ENCODE measurements at regions not wholly inside any gene's neighbourhood (a gene's known extent, or its start where the extent isn't known, plus 50 kb on each side); places are given as distances from the start of the nearest gene placed in this dataset.

DNA sequence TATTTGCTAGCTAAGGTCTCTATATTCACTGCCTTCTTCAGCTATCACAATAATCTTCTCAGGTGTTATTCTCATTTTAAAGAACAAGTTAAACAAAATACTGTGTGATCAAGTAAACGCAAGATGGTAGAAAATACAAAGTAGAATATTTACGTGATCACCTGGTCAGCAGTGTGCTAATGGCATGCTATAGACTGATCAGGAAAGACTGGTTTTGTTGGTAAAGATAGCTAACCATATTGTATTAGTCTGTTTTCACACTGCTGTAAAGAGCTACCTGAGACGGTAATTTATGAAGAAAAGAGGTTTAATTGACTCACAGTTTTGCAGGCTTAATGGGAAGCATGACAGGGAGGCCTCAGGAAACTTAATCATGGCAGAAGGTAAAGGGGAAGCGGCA is 50.4 kb downstream of the ZBTB38 start:
- TF ChIP-seq GATA3 (IDR thresholded peaks at IDR 0.05; ENCODE audit: low read depth, low read length) (no peak), GATA2 (IDR thresholded peaks at IDR 0.05; ENCODE audit: low read depth, low read length) (no peak)

- no peak for TF ChIP-seq GATA2 (IDR thresholded peaks at IDR 0.05; ENCODE audit: low read depth, low read length)
- TF ChIP-seq GATA3 (IDR thresholded peaks at IDR 0.05; ENCODE audit: low read depth, low read length): no peak
These were observed 51.6 kb downstream of the ZBTB38 start for GRCh38 chr3:141419946-141420345.

- no peak for TF ChIP-seq GATA3 (IDR thresholded peaks at IDR 0.05; ENCODE audit: low read depth, low read length)
- TF ChIP-seq GATA2 (IDR thresholded peaks at IDR 0.05; ENCODE audit: low read depth, low read length): no peak
These were observed 52.9 kb downstream of the ZBTB38 start for GRCh38 chr3:141421186-141421585.

- TF ChIP-seq GATA3 (IDR thresholded peaks at IDR 0.05; ENCODE audit: low read depth, low read length): no peak
- TF ChIP-seq GATA2 (IDR thresholded peaks at IDR 0.05; ENCODE audit: low read depth, low read length): no peak
These were observed 53.5 kb downstream of the ZBTB38 start for GRCh38 chr3:141421639-141422319.

DNA sequence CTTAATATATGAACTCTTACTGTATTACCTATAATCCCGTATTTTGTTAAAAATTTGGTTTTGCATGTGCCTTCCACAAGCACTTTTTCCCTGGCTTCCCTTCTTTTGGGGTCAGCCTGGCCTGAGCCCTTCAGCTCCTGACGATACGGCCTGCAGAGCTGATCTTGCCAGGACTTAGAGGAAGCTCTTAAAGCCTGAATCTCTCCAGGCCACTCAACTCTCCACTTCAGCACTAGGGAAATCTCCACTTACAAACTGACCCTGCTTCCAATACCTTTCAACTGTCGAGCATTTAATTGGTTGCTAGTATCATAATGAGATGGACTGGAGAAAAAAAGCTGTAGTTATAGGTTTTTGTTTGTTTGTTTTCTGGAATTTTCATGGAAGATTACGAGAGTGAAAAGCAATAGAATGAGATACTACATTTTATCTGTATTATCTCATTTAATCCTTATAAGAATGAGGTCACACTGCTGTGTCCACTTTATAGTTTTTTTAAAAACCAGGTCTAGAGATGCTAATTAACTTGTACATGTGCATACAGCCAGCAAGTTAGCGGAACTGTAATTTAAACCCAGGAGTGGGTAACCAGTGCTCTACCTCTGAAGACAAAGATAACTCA is 54.8 kb downstream of the ZBTB38 start:
- TF ChIP-seq GATA3 (IDR thresholded peaks at IDR 0.05; ENCODE audit: low read depth, low read length) (no peak), GATA2 (IDR thresholded peaks at IDR 0.05; ENCODE audit: low read depth, low read length) (no peak)

GRCh38 chr3:141425523-141426233 is 57.4 kb downstream of the ZBTB38 start:
- TF ChIP-seq GATA2 (IDR thresholded peaks at IDR 0.05; ENCODE audit: low read depth, low read length) (no peak), GATA3 (IDR thresholded peaks at IDR 0.05; ENCODE audit: low read depth, low read length) (no peak)

DNA sequence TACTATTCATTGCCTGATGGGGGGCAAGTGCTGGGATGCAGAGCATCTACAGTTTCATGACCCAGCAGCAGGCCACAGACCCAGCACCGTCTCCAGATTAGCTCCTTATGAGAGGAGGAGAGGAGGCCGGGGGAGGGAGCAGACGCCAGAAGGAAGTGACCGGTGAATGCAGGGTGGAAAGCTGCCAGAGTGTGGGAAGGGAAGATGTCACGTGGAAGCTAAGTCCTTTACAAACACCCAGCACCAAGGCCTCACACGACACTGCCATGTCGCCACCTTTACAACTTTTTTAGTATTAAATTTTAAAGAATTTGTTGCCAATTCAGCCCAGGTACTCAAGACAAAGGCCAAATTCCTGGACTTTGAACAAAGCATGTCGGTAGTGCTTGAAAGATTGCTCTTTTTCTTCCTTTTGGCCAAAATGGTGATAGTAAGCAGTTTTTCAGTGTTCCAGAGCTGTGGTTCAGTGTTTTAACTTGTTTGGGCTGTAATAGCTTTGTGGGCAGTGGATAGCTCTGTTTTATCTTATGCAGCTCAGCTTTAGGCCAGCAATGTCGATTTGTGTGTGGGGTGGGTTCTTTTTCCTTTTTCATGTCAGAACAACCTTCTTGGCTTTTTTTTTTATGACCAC is 58.2 kb downstream of the ZBTB38 start:
- TF ChIP-seq GATA3 (IDR thresholded peaks at IDR 0.05; ENCODE audit: low read depth, low read length): no peak

GRCh38 chr3:141427764-141428163 is 59.1 kb upstream of the RASA2 start:
- TF ChIP-seq GATA3 (IDR thresholded peaks at IDR 0.05; ENCODE audit: low read depth, low read length) (no peak), GATA2 (IDR thresholded peaks at IDR 0.05; ENCODE audit: low read depth, low read length) (no peak)

GRCh38 chr3:141429371-141430035 is 57.3 kb upstream of the RASA2 start:
- TF ChIP-seq GATA3 (IDR thresholded peaks at IDR 0.05; ENCODE audit: low read depth, low read length) (no peak), GATA2 (IDR thresholded peaks at IDR 0.05; ENCODE audit: low read depth, low read length) (no peak)

DNA sequence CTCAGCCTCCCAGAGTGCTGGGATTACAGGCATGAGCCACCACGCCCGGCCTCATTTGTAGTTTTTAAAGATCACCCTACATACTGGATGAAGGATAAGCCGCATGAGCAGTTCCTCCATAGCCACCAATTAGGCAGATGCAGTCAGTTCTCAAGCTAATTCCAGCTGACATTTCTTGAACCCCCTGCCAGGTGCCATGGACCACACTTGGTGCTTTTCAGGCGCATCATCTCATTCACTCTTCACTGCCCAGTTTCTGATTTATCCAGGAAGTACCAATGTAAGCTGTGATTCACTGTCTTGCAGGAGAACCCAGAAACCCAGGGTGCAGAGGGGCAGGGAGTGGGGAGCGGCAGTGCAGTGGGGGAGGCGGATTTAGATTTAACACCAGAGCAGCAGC is 56.5 kb upstream of the RASA2 start:
- TF ChIP-seq GATA2 (IDR thresholded peaks at IDR 0.05; ENCODE audit: low read depth, low read length): no peak
- no peak for TF ChIP-seq GATA3 (IDR thresholded peaks at IDR 0.05; ENCODE audit: low read depth, low read length)

DNA sequence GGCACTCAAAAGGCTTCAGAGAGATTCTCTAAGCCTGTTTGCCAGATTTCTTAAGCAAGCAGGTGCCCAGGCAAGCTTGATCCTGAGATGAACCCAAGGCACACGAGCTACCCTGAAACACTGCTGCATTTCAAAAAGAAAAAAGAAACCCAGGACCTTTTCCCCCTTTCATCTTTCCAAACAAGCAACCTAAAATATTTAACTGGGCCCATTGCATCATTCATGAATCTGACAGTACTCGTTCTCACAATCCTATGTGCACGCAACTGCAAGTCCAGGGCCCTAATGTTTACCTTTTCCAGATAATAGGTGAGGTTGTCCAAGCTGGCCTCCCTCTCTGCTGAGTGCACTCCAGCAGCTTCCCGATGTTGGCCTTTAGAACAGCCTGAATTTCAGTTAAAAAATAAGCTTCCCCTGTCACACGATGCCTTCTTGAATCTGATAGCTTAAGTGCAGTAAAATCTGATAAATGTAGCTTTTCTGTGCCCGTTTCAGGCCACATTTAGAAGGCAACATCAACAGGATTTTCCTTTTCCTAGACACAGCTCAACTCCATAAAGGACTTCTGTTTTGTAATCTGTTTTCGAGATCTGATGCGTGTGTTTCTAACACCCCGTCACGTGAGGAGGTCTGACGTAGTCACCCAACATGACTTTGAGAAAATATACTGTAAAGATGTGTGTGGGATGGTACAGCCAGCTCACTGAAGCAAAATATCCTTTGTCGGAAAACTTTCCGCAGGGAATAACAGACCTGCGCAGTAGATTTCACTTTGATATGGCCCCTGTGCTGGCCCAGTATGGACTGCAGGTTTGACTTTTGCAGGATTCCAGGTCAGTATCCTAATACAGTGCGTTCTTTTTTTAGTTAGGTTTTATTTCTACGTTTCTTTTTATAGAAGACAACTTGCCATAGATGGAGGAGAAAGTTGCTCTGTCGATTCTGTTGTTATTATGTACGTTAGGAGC is 55.1 kb upstream of the RASA2 start:
- TF ChIP-seq GATA2 (IDR thresholded peaks at IDR 0.05; ENCODE audit: low read depth, low read length) (peak; percentile 59), GATA3 (IDR thresholded peaks at IDR 0.05; ENCODE audit: low read depth, low read length) (peak; percentile 45; the same call in 1 of the 2 replicates)

GRCh38 chr3:141432904-141433303 is 53.9 kb upstream of the RASA2 start:
- TF ChIP-seq GATA3 (IDR thresholded peaks at IDR 0.05; ENCODE audit: low read depth, low read length): no peak
- TF ChIP-seq GATA2 (IDR thresholded peaks at IDR 0.05; ENCODE audit: low read depth, low read length): no peak

- TF ChIP-seq GATA2 (IDR thresholded peaks at IDR 0.05; ENCODE audit: low read depth, low read length) (no peak), GATA3 (IDR thresholded peaks at IDR 0.05; ENCODE audit: low read depth, low read length) (no peak)
These were observed 52.6 kb upstream of the RASA2 start for GRCh38 chr3:141434255-141434654.

Data from SH-SY5Y (cell line).